ENCODE measurements at regions not wholly inside any gene's neighbourhood (a gene's known extent, or its start where the extent isn't known, plus 50 kb on each side); places are given as distances from the start of the nearest gene placed in this dataset.
A peak's percentile ranks its signal among the peaks of the same experiment; 100 is the strongest.

- no peaks in the 10 kb centered on the region for H3K27me3 ChIP-seq (ENCODE audit: insufficient read depth, low read length)
- H3K4me1 ChIP-seq (ENCODE audit: control insufficient read depth, insufficient read depth, low read length, unreplicated experiment), result peaks cover 8% of the 10 kb centered on the region
- H3K36me3 ChIP-seq (ENCODE audit: insufficient read depth, low read length), result no peaks in the 10 kb centered on the region
- no peak overlapping the region for H3K27ac ChIP-seq (ENCODE audit: low read depth, low read length)
- H2AFZ ChIP-seq (ENCODE audit: low read length, unreplicated experiment), result no peak overlapping the region
- no peak overlapping the region for H3K4me3 ChIP-seq (ENCODE audit: low read depth, low read length)
- H3K79me2 ChIP-seq (ENCODE audit: control insufficient read depth, insufficient read depth, low read length, unreplicated experiment), result no peaks in the 10 kb centered on the region
Measured at GRCh38 chr2:221096706-221097567, 475.2 kb downstream of the EPHA4 start.

- H3K79me2 ChIP-seq (ENCODE audit: control insufficient read depth, insufficient read depth, low read length, unreplicated experiment), result no peaks in the 10 kb centered on the region
- no peak overlapping the region for H3K27ac ChIP-seq (ENCODE audit: low read depth, low read length)
- no peaks in the 10 kb centered on the region for H3K27me3 ChIP-seq (ENCODE audit: insufficient read depth, low read length)
- no peaks in the 10 kb centered on the region for H3K36me3 ChIP-seq (ENCODE audit: insufficient read depth, low read length)
- H2AFZ ChIP-seq (ENCODE audit: low read length, unreplicated experiment), result no peak overlapping the region
- H3K4me3 ChIP-seq (ENCODE audit: low read depth, low read length), result no peak overlapping the region
- H3K4me1 ChIP-seq (ENCODE audit: control insufficient read depth, insufficient read depth, low read length, unreplicated experiment), result peaks cover 8% of the 10 kb centered on the region
Measured at GRCh38 chr2:221097568-221097915, 474.6 kb downstream of the EPHA4 start.

- H3K27ac ChIP-seq (ENCODE audit: low read depth, low read length), result no peak overlapping the region
- no peaks in the 10 kb centered on the region for H3K27me3 ChIP-seq (ENCODE audit: insufficient read depth, low read length)
- no peak overlapping the region for H3K4me3 ChIP-seq (ENCODE audit: low read depth, low read length)
- H3K79me2 ChIP-seq (ENCODE audit: control insufficient read depth, insufficient read depth, low read length, unreplicated experiment), result no peaks in the 10 kb centered on the region
- no peak overlapping the region for H2AFZ ChIP-seq (ENCODE audit: low read length, unreplicated experiment)
- H3K4me1 ChIP-seq (ENCODE audit: control insufficient read depth, insufficient read depth, low read length, unreplicated experiment), result peaks cover 8% of the 10 kb centered on the region
- no peaks in the 10 kb centered on the region for H3K36me3 ChIP-seq (ENCODE audit: insufficient read depth, low read length)
Measured at GRCh38 chr2:221097949-221098348, 474.2 kb downstream of the EPHA4 start.

- no peak overlapping the region for H2AFZ ChIP-seq (ENCODE audit: low read length, unreplicated experiment)
- H3K27me3 ChIP-seq (ENCODE audit: insufficient read depth, low read length), result no peaks in the 10 kb centered on the region
- no peaks in the 10 kb centered on the region for H3K36me3 ChIP-seq (ENCODE audit: insufficient read depth, low read length)
- no peak overlapping the region for H3K4me3 ChIP-seq (ENCODE audit: low read depth, low read length)
- H3K79me2 ChIP-seq (ENCODE audit: control insufficient read depth, insufficient read depth, low read length, unreplicated experiment), result no peaks in the 10 kb centered on the region
- H3K4me1 ChIP-seq (ENCODE audit: control insufficient read depth, insufficient read depth, low read length, unreplicated experiment), result peaks cover 19% of the 10 kb centered on the region
- no peak overlapping the region for H3K27ac ChIP-seq (ENCODE audit: low read depth, low read length)
Measured at GRCh38 chr2:221100467-221101089, 471.5 kb downstream of the EPHA4 start.

- Histone ChIP-seq H3K4me3 (ENCODE audit: low read depth, low read length) (peak overlapping the region; percentile 43; the same call in 1 of the 2 replicates), H3K36me3 (ENCODE audit: insufficient read depth, low read length) (no peaks in the 10 kb centered on the region), H3K27ac (ENCODE audit: low read depth, low read length) (no peak overlapping the region), H2AFZ (ENCODE audit: low read length, unreplicated experiment) (peak overlapping the region; percentile 95), H3K27me3 (ENCODE audit: insufficient read depth, low read length) (no peaks in the 10 kb centered on the region), H3K4me1 (ENCODE audit: control insufficient read depth, insufficient read depth, low read length, unreplicated experiment) (peaks cover 12% of the 10 kb centered on the region), H3K79me2 (ENCODE audit: control insufficient read depth, insufficient read depth, low read length, unreplicated experiment) (no peaks in the 10 kb centered on the region)
Measured at GRCh38 chr2:221102896-221103688, 469.0 kb downstream of the EPHA4 start.

GRCh38 chr2:221103930-221104329 is 468.2 kb downstream of the EPHA4 start:
- Histone ChIP-seq H2AFZ (ENCODE audit: low read length, unreplicated experiment) (peak overlapping the region; percentile 95), H3K4me3 (ENCODE audit: low read depth, low read length) (peak overlapping the region; percentile 43; the same call in 1 of the 2 replicates), H3K27me3 (ENCODE audit: insufficient read depth, low read length) (no peaks in the 10 kb centered on the region), H3K36me3 (ENCODE audit: insufficient read depth, low read length) (no peaks in the 10 kb centered on the region), H3K79me2 (ENCODE audit: control insufficient read depth, insufficient read depth, low read length, unreplicated experiment) (no peaks in the 10 kb centered on the region), H3K4me1 (ENCODE audit: control insufficient read depth, insufficient read depth, low read length, unreplicated experiment) (peaks cover 12% of the 10 kb centered on the region), H3K27ac (ENCODE audit: low read depth, low read length) (no peak overlapping the region; the same call in 1 of the 2 replicates)

- H3K27me3 ChIP-seq (ENCODE audit: insufficient read depth, low read length), result no peaks in the 10 kb centered on the region
- H3K4me3 ChIP-seq (ENCODE audit: low read depth, low read length), result peak overlapping the region; percentile 43; the same call in 1 of the 2 replicates
- peaks cover 12% of the 10 kb centered on the region for H3K4me1 ChIP-seq (ENCODE audit: control insufficient read depth, insufficient read depth, low read length, unreplicated experiment)
- peak overlapping the region; percentile 6; the same call in 1 of the 2 replicates for H3K27ac ChIP-seq (ENCODE audit: low read depth, low read length)
- no peaks in the 10 kb centered on the region for H3K36me3 ChIP-seq (ENCODE audit: insufficient read depth, low read length)
- peak overlapping the region; percentile 95 for H2AFZ ChIP-seq (ENCODE audit: low read length, unreplicated experiment)
- H3K79me2 ChIP-seq (ENCODE audit: control insufficient read depth, insufficient read depth, low read length, unreplicated experiment), result no peaks in the 10 kb centered on the region
Measured at GRCh38 chr2:221104361-221104811, 467.7 kb downstream of the EPHA4 start.

- H3K4me1 ChIP-seq (ENCODE audit: control insufficient read depth, insufficient read depth, low read length, unreplicated experiment), result peaks cover 12% of the 10 kb centered on the region
- no peaks in the 10 kb centered on the region for H3K36me3 ChIP-seq (ENCODE audit: insufficient read depth, low read length)
- no peak overlapping the region for H3K27ac ChIP-seq (ENCODE audit: low read depth, low read length)
- no peak overlapping the region for H2AFZ ChIP-seq (ENCODE audit: low read length, unreplicated experiment)
- no peaks in the 10 kb centered on the region for H3K79me2 ChIP-seq (ENCODE audit: control insufficient read depth, insufficient read depth, low read length, unreplicated experiment)
- H3K4me3 ChIP-seq (ENCODE audit: low read depth, low read length), result no peak overlapping the region
- no peaks in the 10 kb centered on the region for H3K27me3 ChIP-seq (ENCODE audit: insufficient read depth, low read length)
Measured at GRCh38 chr2:221106241-221106640, 465.9 kb downstream of the EPHA4 start.

GRCh38 chr2:221107424-221107823 is 464.7 kb downstream of the EPHA4 start:
- Histone ChIP-seq H3K27ac (ENCODE audit: low read depth, low read length) (no peak overlapping the region), H3K36me3 (ENCODE audit: insufficient read depth, low read length) (no peaks in the 10 kb centered on the region), H3K4me1 (ENCODE audit: control insufficient read depth, insufficient read depth, low read length, unreplicated experiment) (peaks cover 12% of the 10 kb centered on the region), H3K4me3 (ENCODE audit: low read depth, low read length) (no peak overlapping the region), H2AFZ (ENCODE audit: low read length, unreplicated experiment) (no peak overlapping the region), H3K79me2 (ENCODE audit: control insufficient read depth, insufficient read depth, low read length, unreplicated experiment) (no peaks in the 10 kb centered on the region), H3K27me3 (ENCODE audit: insufficient read depth, low read length) (no peaks in the 10 kb centered on the region)

- peaks cover 4% of the 10 kb centered on the region for H3K4me1 ChIP-seq (ENCODE audit: control insufficient read depth, insufficient read depth, low read length, unreplicated experiment)
- H3K79me2 ChIP-seq (ENCODE audit: control insufficient read depth, insufficient read depth, low read length, unreplicated experiment), result no peaks in the 10 kb centered on the region
- no peak overlapping the region for H2AFZ ChIP-seq (ENCODE audit: low read length, unreplicated experiment)
- H3K4me3 ChIP-seq (ENCODE audit: low read depth, low read length), result no peak overlapping the region
- no peak overlapping the region for H3K27ac ChIP-seq (ENCODE audit: low read depth, low read length)
- no peaks in the 10 kb centered on the region for H3K27me3 ChIP-seq (ENCODE audit: insufficient read depth, low read length)
- no peaks in the 10 kb centered on the region for H3K36me3 ChIP-seq (ENCODE audit: insufficient read depth, low read length)
Measured at GRCh38 chr2:221109552-221109951, 462.6 kb downstream of the EPHA4 start.
